B cell (primary cell): ENCODE measurements at regions not wholly inside any gene's neighbourhood (a gene's known extent, or its start where the extent isn't known, plus 50 kb on each side); places are given as distances from the start of the nearest gene placed in this dataset.

Experiments used
- ATAC-seq: fragments of 200-7000 bp; cut with Tn5 transposase; one replicate; pipeline ENCODE4 v1.10.0; 2021; ENCODE audit warnings: low read depth, mild to moderate bottlenecking, moderate number of reproducible peaks, moderate library complexity
- CTCF ChIA-PET: fragments of 350-600 bp; sonication (Branson Sonifier 250); formaldehyde crosslinking; loops from one replicate; lab custom pipeline; 2021; ENCODE audit warnings: antibody characterized with exemption, inconsistent platforms; lab: Charles Lee
- POLR2A ChIA-PET: fragments of 350-600 bp; sonication (Branson Sonifier 250); formaldehyde crosslinking; loops from one replicate; lab custom pipeline; 2021; ENCODE audit warnings: antibody characterized with exemption; lab: Charles Lee
- DNase-seq: peaks from one replicate; pipeline ENCODE4 v3.0.0; 2013
- H2AFZ ChIP-seq: 2 replicates; pipeline ENCODE4 v1.6.1; 2012; ENCODE audit warnings: mild to moderate bottlenecking, low read depth, low read length; ENCODE audit not compliant: insufficient read depth, poor library complexity, severe bottlenecking
- H3K27ac ChIP-seq, 2 donors: 1 replicate in 1 of 2; 2 replicates in 1 of 2; pipeline ENCODE4 v1.5.1; 2012 to 2013; ENCODE audit warnings: low read length in 2 of 2, mild to moderate bottlenecking in 2 of 2, moderate library complexity in 1 of 2
- H3K27me3 ChIP-seq, 4 experiments: fragments of 200-600 bp in 1 of 4; sonication (generic) in 1 of 4; replicated peaks in 1 of 4; 1 replicate in 2 of 4; 2 replicates in 2 of 4; pipeline versions ENCODE4 v1.6.1 to v1.7.0; 2013 to 2016; ENCODE audit warnings: low read length in 3 of 4, mild to moderate bottlenecking in 2 of 4, mixed read lengths in 1 of 4, moderate library complexity in 1 of 4; ENCODE audit not compliant: insufficient read depth in 4 of 4, control insufficient read depth in 3 of 4; ENCODE audit errors: control extremely low read depth in 1 of 4
- H3K36me3 ChIP-seq, 2 experiments: replicated peaks in 1 of 2; 1 replicate in 1 of 2; 2 replicates in 1 of 2; pipeline versions ENCODE4 v1.6.1 to v1.7.1; 2013; ENCODE audit warnings: low read length in 1 of 2; ENCODE audit not compliant: insufficient read depth in 2 of 2, control insufficient read depth in 1 of 2; ENCODE audit errors: control extremely low read depth in 1 of 2, extremely low read depth in 1 of 2
- H3K4me1 ChIP-seq, 2 donors: fragments of 200-600 bp in 1 of 2; sonication (generic) in 1 of 2; 1 replicate in 1 of 2; 2 replicates in 1 of 2; pipeline versions ENCODE4 v1.5.1 to v1.6.1; 2013 to 2017; ENCODE audit warnings: low read length in 2 of 2; ENCODE audit not compliant: control insufficient read depth in 2 of 2, insufficient read depth in 2 of 2
- H3K4me2 ChIP-seq: replicated peaks from 2 replicates; pipeline ENCODE3; 2012; ENCODE audit warnings: mild to moderate bottlenecking, low read depth, low read length; ENCODE audit not compliant: poor library complexity, severe bottlenecking
- H3K4me3 ChIP-seq, 5 experiments: fragments of 200-600 bp in 1 of 5; sonication (generic) in 1 of 5; 1 replicate in 3 of 5; 2 replicates in 2 of 5; pipeline versions ENCODE4 v1.5.1 to v1.7.0; 2011 to 2016; ENCODE audit warnings: low read length in 4 of 5, mild to moderate bottlenecking in 4 of 5, low read depth in 2 of 5, control low read depth in 1 of 5, moderate library complexity in 1 of 5; ENCODE audit not compliant: insufficient read depth in 1 of 5; ENCODE audit errors: control extremely low read depth in 1 of 5, extremely low read depth in 1 of 5
- H3K79me2 ChIP-seq: fragments of 200-600 bp; sonication (generic); one replicate; pipeline ENCODE4 v1.6.0; 2016; ENCODE audit warnings: low read length; ENCODE audit not compliant: control insufficient read depth, insufficient read depth
- H3K9ac ChIP-seq: fragments of 200-600 bp; sonication (generic); 2 replicates; pipeline ENCODE4 v1.6.1; 2017; ENCODE audit warnings: mild to moderate bottlenecking, low read length, moderate library complexity
- H3K9me3 ChIP-seq, 3 donors: one replicate each; pipeline versions ENCODE4 v1.6.1 to v1.7.1; 2013; ENCODE audit warnings: low read length in 2 of 3; ENCODE audit not compliant: control insufficient read depth in 2 of 3, insufficient read depth in 1 of 3; ENCODE audit errors: control extremely low read depth in 1 of 3
- H4K20me1 ChIP-seq: 2 replicates; pipeline ENCODE4 v1.6.0; 2012; ENCODE audit warnings: mild to moderate bottlenecking, low read length; ENCODE audit not compliant: insufficient read depth, control insufficient read depth, poor library complexity, severe bottlenecking
- H3K27ac Mint-ChIP-seq: one replicate; pipeline ENCODE4 v1.8.0; 2021; ENCODE audit warnings: mixed read lengths
- H3K27me3 Mint-ChIP-seq: one replicate; pipeline ENCODE4 v1.8.0; 2021; ENCODE audit warnings: mixed read lengths
- H3K4me1 Mint-ChIP-seq: one replicate; pipeline ENCODE4 v1.8.0; 2021; ENCODE audit warnings: mixed read lengths
- H3K4me3 Mint-ChIP-seq: one replicate; pipeline ENCODE4 v1.8.0; 2021; ENCODE audit warnings: mixed read lengths
- H3K9me3 Mint-ChIP-seq: one replicate; pipeline ENCODE4 v1.8.0; 2022; ENCODE audit warnings: mixed read lengths; ENCODE audit not compliant: insufficient read depth
- CTCF ChIP-seq: fragments of 200-600 bp; IDR thresholded peaks from one replicate; pipeline ENCODE4 v1.8.0; 2022; ENCODE audit warnings: antibody characterized with exemption, mild to moderate bottlenecking
- EZH2 ChIP-seq: IDR thresholded peaks from 2 replicates; pipeline ENCODE4 v1.6.1; 2012; ENCODE audit warnings: borderline replicate concordance, low read depth, mild to moderate bottlenecking, moderate library complexity, low read length; ENCODE audit not compliant: insufficient read depth, poor library complexity, severe bottlenecking
- WGBS: methylation state at CpG from one replicate; pipeline ENCODE4 v1.1.5; 2013; ENCODE audit warnings: missing lambda C conversion rate; ENCODE audit not compliant: insufficient coverage; 5-methylcytosine and 5-hydroxymethylcytosine counted together
- intact Hi-C: fragments of 100-400 bp; cut with micrococcal nuclease; formaldehyde crosslinking; loops from one replicate; pipeline ENCODE4 v1.10.0; 2022

DNA sequence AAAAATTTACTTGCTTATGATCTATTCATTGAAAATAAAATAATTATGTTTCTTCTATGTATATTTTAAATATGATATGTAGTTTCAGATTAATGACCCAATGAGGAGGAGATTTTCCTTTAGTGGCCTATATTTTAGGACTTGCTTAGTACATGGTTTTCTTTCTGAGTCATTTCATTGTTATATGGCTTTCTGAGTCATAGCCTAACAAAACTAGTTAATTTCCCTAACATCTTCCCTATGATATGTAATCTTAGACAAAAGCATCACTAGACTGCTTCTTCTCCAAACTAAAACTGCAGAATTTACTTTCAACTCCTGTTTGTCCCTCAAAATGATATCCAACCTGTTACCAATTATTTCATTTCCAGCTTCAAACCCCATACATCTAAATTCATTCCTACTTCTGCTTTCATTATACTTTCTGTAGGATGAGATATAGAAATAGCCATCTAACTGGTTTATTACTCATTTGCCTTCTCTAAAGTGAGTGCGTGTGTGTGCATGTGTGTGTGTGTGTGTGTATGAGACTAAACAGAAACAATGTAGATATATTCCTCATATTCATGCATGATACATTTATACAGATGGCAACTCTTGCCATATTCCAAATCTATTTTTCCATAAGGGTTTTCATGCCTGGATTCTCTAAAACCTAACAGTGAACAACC, 915.0 kb upstream of the GBE1 start:
- H3K4me3 ChIP-seq, result no peak overlapping the region
- no peaks in the 10 kb centered on the region for H4K20me1 ChIP-seq
- H3K79me2 ChIP-seq, result no peaks in the 10 kb centered on the region
- no peak overlapping the region for H3K27ac Mint-ChIP-seq
- no peak overlapping the region for H3K4me2 ChIP-seq
- WGBS, result no CpG with 5 or more reads among the region's 1 CpG
- no peaks in the 10 kb centered on the region for H3K27me3 ChIP-seq
- no peak overlapping the region for H3K9ac ChIP-seq
- no peak overlapping the region for H3K4me3 Mint-ChIP-seq
- POLR2A ChIA-PET, result no interaction called here
- H3K27me3 Mint-ChIP-seq, result no peaks in the 10 kb centered on the region
- H3K36me3 ChIP-seq, result no peaks in the 10 kb centered on the region
- H2AFZ ChIP-seq, result no peak overlapping the region
- DNase-seq (no peak), ATAC-seq (no peak)
- intact Hi-C loops, result no loop called here
- H3K4me1 ChIP-seq, result no peaks in the 10 kb centered on the region
- no peaks in the 10 kb centered on the region for H3K4me1 Mint-ChIP-seq
- no peak overlapping the region for H3K27ac ChIP-seq
- H3K9me3 ChIP-seq, result no peaks in the 10 kb centered on the region
- no peak for TF ChIP-seq CTCF
- TF ChIP-seq EZH2, result no peak
- CTCF ChIA-PET, result no interaction called here
- H3K9me3 Mint-ChIP-seq, result no peaks in the 10 kb centered on the region

DNA sequence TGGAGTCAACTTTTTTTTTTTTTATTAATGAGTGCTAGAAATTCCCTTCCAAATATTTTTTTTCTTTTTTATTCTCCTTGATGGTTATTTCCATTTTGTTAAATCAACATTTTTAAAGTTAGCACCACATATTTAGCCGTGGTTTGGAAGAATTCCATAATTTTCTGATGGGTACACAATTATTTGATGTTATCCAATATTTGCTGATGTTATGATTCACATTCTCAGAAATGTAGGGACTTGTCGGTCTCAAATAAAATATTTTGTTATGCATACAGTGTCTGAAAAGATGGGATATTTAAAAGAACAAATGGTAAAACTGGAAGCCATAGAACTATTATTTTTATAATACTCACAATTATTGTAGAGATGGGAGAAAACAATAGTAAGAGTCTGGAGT, 911.5 kb upstream of the GBE1 start:
- CTCF ChIA-PET, result no interaction called here
- no CpG with 5 or more reads among the region's 2 CpGs for WGBS
- no peaks in the 10 kb centered on the region for H3K4me1 Mint-ChIP-seq
- no peak for ATAC-seq
- no peaks in the 10 kb centered on the region for H3K9me3 ChIP-seq
- no peak overlapping the region for H3K4me3 ChIP-seq
- no peak overlapping the region for H3K27ac ChIP-seq
- H3K36me3 ChIP-seq, result no peaks in the 10 kb centered on the region
- no peaks in the 10 kb centered on the region for H3K27me3 ChIP-seq
- no peaks in the 10 kb centered on the region for H3K4me1 ChIP-seq
- H3K79me2 ChIP-seq, result no peaks in the 10 kb centered on the region
- POLR2A ChIA-PET, result no interaction called here
- no peaks in the 10 kb centered on the region for H3K9me3 Mint-ChIP-seq
- H3K4me2 ChIP-seq, result no peak overlapping the region
- TF ChIP-seq CTCF (no peak), EZH2 (no peak)
- H3K27ac Mint-ChIP-seq, result no peak overlapping the region
- intact Hi-C loops, result no loop called here
- H2AFZ ChIP-seq, result no peak overlapping the region
- no peak for DNase-seq
- no peaks in the 10 kb centered on the region for H3K27me3 Mint-ChIP-seq
- H3K4me3 Mint-ChIP-seq, result no peak overlapping the region
- no peaks in the 10 kb centered on the region for H4K20me1 ChIP-seq
- H3K9ac ChIP-seq, result no peak overlapping the region
